SHP77 (cell line): ENCODE measurements at regions not wholly inside any gene's neighbourhood (a gene's known extent, or its start where the extent isn't known, plus 50 kb on each side); places are given as distances from the start of the nearest gene placed in this dataset.
"Not testable (repeated sequence)": the region's sequence is repeated elsewhere in the genome, so short reads cannot be mapped to it uniquely, and the experiment has no call there.

Source experiments
- DNase-seq, 2 experiments: peaks; one replicate each; lab custom pipeline; 2025; lab: John Stamatoyannopoulos, UW

GRCh38 chr3:34646911-34647460 lies 848.6 kb downstream of the PDCD6IP start:
- no peak for DNase-seq

- no peak for DNase-seq
Observed at GRCh38 chr3:34650131-34650530, 851.7 kb downstream of the PDCD6IP start.

GRCh38 chr3:34668915-34669314 lies 870.5 kb downstream of the PDCD6IP start:
- DNase-seq, result no peak

GRCh38 chr3:34669490-34669889 lies 871.1 kb downstream of the PDCD6IP start:
- DNase-seq, result no peak

GRCh38 chr3:34675383-34676120 lies 877.1 kb downstream of the PDCD6IP start:
- no peak for DNase-seq

- DNase-seq, result no peak
Observed at GRCh38 chr3:34676436-34676835, 878.0 kb downstream of the PDCD6IP start.

- no peak for DNase-seq
Observed at GRCh38 chr3:34678575-34678974, 880.1 kb downstream of the PDCD6IP start.

GRCh38 chr3:34679055-34679454 lies 880.6 kb downstream of the PDCD6IP start:
- DNase-seq, result not testable (repeated sequence)

GRCh38 chr3:34683851-34684250 lies 885.4 kb downstream of the PDCD6IP start:
- peak; percentile 27 to 47 for DNase-seq

GRCh38 chr3:34686541-34686940 lies 888.1 kb downstream of the PDCD6IP start:
- DNase-seq, result no peak

- DNase-seq, result no peak
Observed at GRCh38 chr3:34687671-34688070, 889.2 kb downstream of the PDCD6IP start.

- DNase-seq, result no peak
Observed at GRCh38 chr3:34696831-34697230, 898.4 kb downstream of the PDCD6IP start.

- DNase-seq, result no peak
Observed at GRCh38 chr3:34703053-34703452, 904.6 kb downstream of the PDCD6IP start.

- DNase-seq, result no peak
Observed at GRCh38 chr3:34724916-34725499, 914.3 kb upstream of the ARPP21 start.

GRCh38 chr3:34725774-34726173 lies 913.6 kb upstream of the ARPP21 start:
- DNase-seq, result no peak

- DNase-seq, result no peak
Observed at GRCh38 chr3:34727700-34728099, 911.6 kb upstream of the ARPP21 start.

- no peak for DNase-seq
Observed at GRCh38 chr3:34742151-34742550, 897.2 kb upstream of the ARPP21 start.

GRCh38 chr3:34758630-34759261 lies 880.6 kb upstream of the ARPP21 start:
- DNase-seq, result no peak

- DNase-seq, result no peak
Observed at GRCh38 chr3:34777386-34777785, 861.9 kb upstream of the ARPP21 start.

GRCh38 chr3:34779092-34779491 lies 860.2 kb upstream of the ARPP21 start:
- no peak for DNase-seq

- no peak for DNase-seq
Observed at GRCh38 chr3:34780294-34780693, 859.0 kb upstream of the ARPP21 start.

- DNase-seq, result no peak
Observed at GRCh38 chr3:34780973-34781372, 858.4 kb upstream of the ARPP21 start.

- no peak for DNase-seq
Observed at GRCh38 chr3:34782871-34783270, 856.5 kb upstream of the ARPP21 start.
